ENCODE measurements at regions not wholly inside any gene's neighbourhood (a gene's known extent, or its start where the extent isn't known, plus 50 kb on each side); places are given as distances from the start of the nearest gene placed in this dataset.

GRCh38 chr20:57112448-57112847, 154.0 kb downstream of the BMP7 start:
- H3K27me3 ChIP-seq, result no peaks in the 10 kb centered on the region
- H3K4me3 ChIP-seq (ENCODE audit: low read depth in 1 of 2, low read length in 1 of 2), result no peak overlapping the region
- H3K36me3 ChIP-seq, result no peaks in the 10 kb centered on the region
- no peaks in the 10 kb centered on the region for H3K4me1 ChIP-seq (ENCODE audit: control insufficient read depth in 1 of 2, insufficient read depth in 1 of 2, low read depth in 1 of 2, low read length in 1 of 2)
- no peak overlapping the region for H3K27ac ChIP-seq
- no peak for TF ChIP-seq CTCF (IDR thresholded peaks at IDR 0.05)
- H3K9me3 ChIP-seq, result no peaks in the 10 kb centered on the region

GRCh38 chr20:57114290-57115005, 152.0 kb downstream of the BMP7 start:
- Histone ChIP-seq H3K36me3 (no peaks in the 10 kb centered on the region), H3K4me1 (ENCODE audit: control insufficient read depth in 1 of 2, insufficient read depth in 1 of 2, low read depth in 1 of 2, low read length in 1 of 2) (no peaks in the 10 kb centered on the region), H3K27ac (no peak overlapping the region), H3K9me3 (no peaks in the 10 kb centered on the region), H3K4me3 (ENCODE audit: low read depth in 1 of 2, low read length in 1 of 2) (no peak overlapping the region), H3K27me3 (no peaks in the 10 kb centered on the region)
- no peak for TF ChIP-seq CTCF (IDR thresholded peaks at IDR 0.05)

- no peak for TF ChIP-seq CTCF (IDR thresholded peaks at IDR 0.05)
- H3K27ac ChIP-seq, result no peak overlapping the region
- no peaks in the 10 kb centered on the region for H3K36me3 ChIP-seq
- no peaks in the 10 kb centered on the region for H3K9me3 ChIP-seq
- no peak overlapping the region for H3K4me3 ChIP-seq (ENCODE audit: low read depth in 1 of 2, low read length in 1 of 2)
- no peaks in the 10 kb centered on the region for H3K4me1 ChIP-seq (ENCODE audit: control insufficient read depth in 1 of 2, insufficient read depth in 1 of 2, low read depth in 1 of 2, low read length in 1 of 2)
- H3K27me3 ChIP-seq, result no peaks in the 10 kb centered on the region
These were observed 149.1 kb downstream of the BMP7 start for GRCh38 chr20:57117296-57117695.

GRCh38 chr20:57118107-57118769, 148.2 kb downstream of the BMP7 start:
- no peak overlapping the region for H3K4me3 ChIP-seq (ENCODE audit: low read depth in 1 of 2, low read length in 1 of 2)
- TF ChIP-seq CTCF (IDR thresholded peaks at IDR 0.05), result no peak
- H3K4me1 ChIP-seq (ENCODE audit: control insufficient read depth in 1 of 2, insufficient read depth in 1 of 2, low read depth in 1 of 2, low read length in 1 of 2), result no peaks in the 10 kb centered on the region

More at GRCh38 chr20:57118107-57118769, 148.2 kb downstream of the BMP7 start:
- Histone ChIP-seq H3K9me3 (no peaks in the 10 kb centered on the region), H3K36me3 (no peaks in the 10 kb centered on the region), H3K27me3 (peaks cover 2% of the 10 kb centered on the region), H3K27ac (no peak overlapping the region)
